Adrenal gland (tissue), 5 donors: ENCODE measurements at regions not wholly inside any gene's neighbourhood (a gene's known extent, or its start where the extent isn't known, plus 50 kb on each side); places are given as distances from the start of the nearest gene placed in this dataset.

Source experiments
- CTCF ChIP-seq, 6 experiments: fragments of 450-650 bp in 4 of 6; fragments of 200-600 bp in 2 of 6; sonication (generic) in 1 of 6; IDR thresholded peaks; 1 replicate in 5 of 6; 2 replicates in 1 of 6; pipeline versions ENCODE4 v1.5.1 to v1.8.0; 2016 to 2021; ENCODE audit warnings: antibody characterized with exemption in 6 of 6, mild to moderate bottlenecking in 2 of 6, moderate library complexity in 1 of 6
- POLR2A ChIP-seq, 2 donors: fragments of 450-650 bp; IDR thresholded peaks; one replicate each; pipeline ENCODE4 v1.6.1; 2017; ENCODE audit warnings: antibody characterized with exemption in 2 of 2, mild to moderate bottlenecking in 2 of 2, moderate library complexity in 1 of 2
- donor health status: DM: no; HTN: no; CAD: no.

- TF ChIP-seq CTCF (IDR thresholded peaks at IDR 0.05), result no peak
- no peak for TF ChIP-seq POLR2A (IDR thresholded peaks at IDR 0.05)
These were observed 68.1 kb upstream of the NFASC start for GRCh38 chr1:204802401-204803175.
